Amniotic epithelial cell (primary cell): ENCODE measurements at regions not wholly inside any gene's neighbourhood (a gene's known extent, or its start where the extent isn't known, plus 50 kb on each side); places are given as distances from the start of the nearest gene placed in this dataset.

Source experiments
- DNase-seq: peaks from one replicate; pipeline ENCODE4 v3.0.0-alpha.2; 2010; ENCODE audit warnings: low read depth

GRCh38 chr3:103371411-103371810 is 936.6 kb downstream of the ZPLD1 start:
- no peak for DNase-seq

GRCh38 chr3:103372031-103372430 is 937.2 kb downstream of the ZPLD1 start:
- DNase-seq = no peak

DNA sequence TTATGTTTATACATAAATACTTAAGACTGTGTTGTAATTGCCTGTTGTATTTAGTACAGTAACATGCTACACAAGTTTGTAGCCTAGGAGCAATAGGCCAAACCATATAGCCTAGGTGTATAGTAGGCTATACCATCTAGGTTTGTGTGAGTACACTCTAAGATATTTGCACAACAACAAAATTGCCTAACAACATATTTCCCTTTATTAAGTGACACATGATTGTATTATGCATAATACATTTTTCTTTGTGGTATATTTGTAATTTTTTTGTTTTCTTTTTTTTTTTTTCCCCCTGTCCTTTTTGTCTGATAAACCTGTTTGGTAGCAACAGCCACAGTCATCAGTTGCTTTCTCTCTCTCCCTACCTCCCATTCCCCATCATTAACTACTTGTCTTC is 945.6 kb downstream of the ZPLD1 start:
- no peak for DNase-seq

GRCh38 chr3:103381296-103382079 is 946.7 kb downstream of the ZPLD1 start:
- DNase-seq = no peak

DNA sequence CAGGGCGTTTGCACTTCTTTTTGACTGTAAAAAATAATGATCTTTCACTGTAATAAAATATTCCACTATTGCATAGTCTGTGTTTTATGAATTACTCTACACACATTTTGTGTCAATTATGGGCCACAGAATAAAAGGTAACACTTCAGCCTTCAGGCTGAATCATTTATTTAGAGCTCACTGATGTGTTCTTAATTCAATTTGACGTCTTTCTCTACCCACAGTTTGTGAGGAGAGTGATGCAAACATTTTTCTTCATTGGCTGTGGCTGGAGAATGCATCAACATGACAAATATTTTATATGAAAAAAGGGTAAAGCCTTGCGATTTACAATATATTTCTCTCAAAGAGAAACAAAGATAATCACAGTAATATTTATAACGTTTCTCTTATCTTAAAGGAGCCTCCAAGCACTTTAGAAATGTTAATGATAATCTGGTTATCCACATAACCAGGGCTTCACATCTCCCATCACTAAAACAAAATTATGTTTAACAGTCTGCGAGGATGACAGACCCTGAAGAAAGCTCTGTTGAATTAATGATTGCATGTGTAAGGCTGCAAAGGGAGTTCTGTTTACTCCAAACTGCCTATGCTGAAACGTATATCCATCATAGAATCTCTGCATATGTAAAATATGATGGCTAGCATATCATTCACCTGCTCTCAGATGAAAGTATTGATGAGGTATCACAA is 951.3 kb downstream of the ZPLD1 start:
- no peak for DNase-seq

GRCh38 chr3:103388214-103388613 is 953.4 kb downstream of the ZPLD1 start:
- DNase-seq = peak; percentile 21

DNA sequence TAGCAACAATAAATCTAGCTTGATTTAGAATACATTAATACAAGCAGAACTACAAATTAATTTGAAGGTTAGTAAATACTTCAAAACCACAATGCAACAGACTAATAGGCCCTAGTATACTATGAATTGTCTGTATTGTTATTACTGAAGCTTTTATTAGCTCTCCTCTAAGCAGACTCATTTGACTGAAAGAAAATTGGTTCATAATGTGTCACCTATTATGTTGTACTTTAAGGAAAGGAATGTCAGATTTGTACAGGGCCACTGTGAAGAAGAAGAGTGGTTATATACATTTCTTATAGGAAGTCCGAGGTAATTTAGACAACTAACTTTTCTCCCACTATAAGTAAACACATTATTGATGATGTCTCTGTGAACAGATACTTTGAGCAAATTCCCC is 954.5 kb downstream of the ZPLD1 start:
- no peak for DNase-seq

GRCh38 chr3:103393395-103394186 is 958.8 kb downstream of the ZPLD1 start:
- DNase-seq = peak; percentile 43

DNA sequence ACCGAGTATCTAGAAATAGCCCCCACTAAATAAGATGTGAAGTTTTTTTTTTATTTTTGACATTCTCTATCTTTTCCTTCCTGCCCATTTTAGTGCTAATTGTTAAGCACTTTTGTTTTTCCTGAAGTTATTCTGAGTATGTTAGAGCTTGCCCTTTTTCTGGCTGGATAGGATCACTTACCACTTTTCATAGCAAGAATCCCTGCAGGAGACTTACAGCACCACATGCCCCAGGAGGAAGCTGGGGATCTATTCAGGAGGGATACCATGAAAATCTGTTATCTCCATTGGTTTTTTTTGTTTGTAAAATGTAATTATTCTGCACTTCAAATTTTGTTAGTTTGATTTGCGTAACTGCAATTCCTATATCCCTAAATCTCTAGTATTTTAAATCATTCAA is 968.4 kb downstream of the ZPLD1 start:
- no peak for DNase-seq

DNA sequence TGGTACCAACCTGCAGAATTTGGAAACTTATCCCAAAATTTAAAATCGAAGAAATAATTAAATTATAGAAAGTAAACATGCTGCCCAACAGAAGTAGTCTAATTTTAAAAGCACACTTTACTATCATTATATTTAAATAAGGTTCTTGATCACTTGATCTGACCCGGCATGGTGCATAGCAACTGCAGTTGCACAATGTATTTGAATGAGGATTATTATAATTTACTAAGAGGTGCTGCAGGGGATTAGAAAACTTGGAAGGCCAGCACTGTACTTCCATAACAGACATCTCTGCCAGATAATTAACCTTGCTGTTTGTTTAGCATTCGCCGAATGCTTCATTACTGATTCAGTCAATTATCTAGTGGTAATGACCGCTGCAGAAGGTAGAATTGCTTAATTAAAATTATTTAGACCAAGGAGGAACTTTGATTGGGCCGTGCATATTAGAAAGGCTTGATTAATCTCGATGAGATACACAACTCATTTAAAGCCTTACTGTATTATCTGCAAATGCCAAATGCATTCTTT is 971.6 kb downstream of the ZPLD1 start:
- no peak for DNase-seq

GRCh38 chr3:103410231-103410630 is 975.4 kb downstream of the ZPLD1 start:
- no peak for DNase-seq

GRCh38 chr3:103421460-103421859 is 986.6 kb downstream of the ZPLD1 start:
- no peak for DNase-seq

DNA sequence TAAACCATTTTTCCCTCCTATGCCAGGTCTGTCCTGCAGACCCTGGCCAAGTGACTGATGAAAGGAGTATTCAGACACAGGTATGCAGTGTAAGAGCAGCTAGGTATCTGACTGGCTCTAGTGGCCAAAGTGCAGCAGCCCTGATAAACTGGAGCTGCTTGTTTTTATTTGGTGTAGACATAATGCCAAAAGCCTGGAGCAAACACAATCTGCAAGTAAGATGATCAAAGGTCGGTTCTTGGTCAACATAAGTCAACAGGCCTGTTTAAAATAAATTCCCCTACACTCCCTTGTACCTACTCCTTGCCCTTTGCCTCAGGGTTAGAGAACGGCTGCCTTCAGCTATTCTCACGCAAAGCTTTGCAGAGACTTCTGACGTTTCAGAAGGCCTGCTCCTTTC is 1003.1 kb downstream of the ZPLD1 start:
- no peak for DNase-seq

- DNase-seq = peak; percentile 37
Observed at GRCh38 chr3:103440539-103441203, 1005.9 kb downstream of the ZPLD1 start.

GRCh38 chr3:103446953-103447629 is 1012.3 kb downstream of the ZPLD1 start:
- DNase-seq = no peak

- DNase-seq = no peak
Observed at GRCh38 chr3:103453152-103453551, 1018.3 kb downstream of the ZPLD1 start.

GRCh38 chr3:103459815-103460214 is 1025.0 kb downstream of the ZPLD1 start:
- DNase-seq = no peak

GRCh38 chr3:103470498-103470897 is 1035.7 kb downstream of the ZPLD1 start:
- DNase-seq = no peak

- peak; percentile 1 for DNase-seq
Observed at GRCh38 chr3:103494011-103494410, 1059.2 kb downstream of the ZPLD1 start.

DNA sequence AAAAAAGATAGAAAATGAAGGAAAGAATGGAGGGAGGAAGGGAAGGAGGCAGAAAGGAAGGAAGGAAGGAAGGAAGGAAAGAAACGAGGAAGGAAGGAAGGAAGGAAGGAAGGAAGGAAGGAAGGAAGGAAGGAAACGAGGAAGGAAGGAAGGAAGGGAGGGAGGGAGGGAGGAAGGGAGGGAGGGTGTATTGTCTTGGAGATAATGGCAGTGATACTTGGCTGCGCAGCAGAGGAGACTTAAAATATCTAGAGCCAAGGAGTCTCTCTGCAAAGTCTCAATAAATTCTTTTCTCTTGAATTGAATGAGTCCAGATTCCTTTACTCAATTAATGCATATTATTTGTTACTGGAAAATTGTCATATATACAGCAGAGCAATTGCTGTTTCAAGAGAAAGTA is 1059.7 kb downstream of the ZPLD1 start:
- no peak for DNase-seq

- DNase-seq = no peak
Observed at GRCh38 chr3:103495186-103495585, 1060.4 kb downstream of the ZPLD1 start.
